CD4-positive, alpha-beta T cell treated with Interleukin-17A for 1 hour (primary cell): ENCODE measurements at regions not wholly inside any gene's neighbourhood (a gene's known extent, or its start where the extent isn't known, plus 50 kb on each side); places are given as distances from the start of the nearest gene placed in this dataset.

Experiments
- DNase-seq: peaks from one replicate; pipeline ENCODE4 v3.0.0-alpha.2; 2020

DNA sequence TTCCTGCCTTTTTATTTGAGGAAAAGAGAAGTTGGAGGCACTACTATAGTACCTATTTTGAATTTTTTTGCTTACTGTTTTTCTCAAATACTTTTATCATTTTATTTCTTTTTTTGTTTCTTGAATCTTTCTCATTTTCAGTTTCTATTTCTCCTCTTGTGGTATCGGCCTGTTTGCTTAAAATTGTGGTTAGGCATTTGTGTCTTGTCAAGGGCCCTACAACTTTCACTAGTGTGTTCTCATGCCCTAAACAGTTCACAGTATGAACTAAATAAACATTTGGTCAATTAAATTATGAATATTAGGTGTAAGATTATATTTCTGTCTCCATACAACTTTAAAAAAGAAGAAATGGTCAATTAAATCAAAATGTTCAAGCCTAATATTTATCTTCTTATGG lies 613.5 kb downstream of the MBD2 start:
- no peak for DNase-seq

DNA sequence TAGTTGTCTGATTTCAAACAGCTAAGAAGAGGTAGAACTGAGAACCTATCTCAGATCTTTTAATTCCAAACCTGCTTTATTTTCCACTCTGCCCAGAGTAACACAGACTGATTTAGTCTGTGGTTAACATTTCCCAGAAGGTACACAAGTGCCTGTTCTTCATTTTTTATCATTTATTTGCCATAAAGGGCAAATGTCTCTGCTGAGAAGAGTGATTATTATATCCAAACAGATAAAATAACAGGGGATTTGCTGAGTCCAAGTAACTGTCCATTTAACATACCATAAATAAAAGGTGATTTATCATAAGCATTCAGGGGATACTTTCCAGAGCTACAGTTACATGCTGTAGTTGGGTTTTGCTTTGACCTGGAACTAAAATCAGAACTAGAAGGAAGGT lies 617.7 kb downstream of the MBD2 start:
- no peak for DNase-seq

GRCh38 chr18:53605198-53605597 lies 619.3 kb downstream of the MBD2 start:
- DNase-seq = no peak

DNA sequence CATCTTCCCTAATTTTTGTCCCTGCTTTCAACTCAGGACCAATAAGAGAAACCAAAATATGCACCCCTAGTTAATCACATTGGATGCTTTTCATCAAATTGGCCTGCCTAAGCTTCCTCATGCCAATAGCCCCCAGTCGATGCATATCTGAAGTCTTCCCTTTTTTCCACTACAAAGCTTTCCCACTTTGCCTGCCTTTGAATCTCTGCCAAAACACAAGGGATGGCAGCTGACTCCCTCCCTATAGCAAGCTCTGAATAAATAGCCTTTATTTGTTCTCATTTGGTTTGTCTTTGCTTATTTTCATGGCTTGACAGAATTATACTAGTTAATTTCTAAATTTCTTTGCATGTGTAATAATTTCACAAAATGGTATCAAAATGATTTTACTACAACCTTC lies 621.2 kb downstream of the MBD2 start:
- DNase-seq = no peak

GRCh38 chr18:53601344-53601743 lies 623.1 kb downstream of the MBD2 start:
- DNase-seq = no peak

DNA sequence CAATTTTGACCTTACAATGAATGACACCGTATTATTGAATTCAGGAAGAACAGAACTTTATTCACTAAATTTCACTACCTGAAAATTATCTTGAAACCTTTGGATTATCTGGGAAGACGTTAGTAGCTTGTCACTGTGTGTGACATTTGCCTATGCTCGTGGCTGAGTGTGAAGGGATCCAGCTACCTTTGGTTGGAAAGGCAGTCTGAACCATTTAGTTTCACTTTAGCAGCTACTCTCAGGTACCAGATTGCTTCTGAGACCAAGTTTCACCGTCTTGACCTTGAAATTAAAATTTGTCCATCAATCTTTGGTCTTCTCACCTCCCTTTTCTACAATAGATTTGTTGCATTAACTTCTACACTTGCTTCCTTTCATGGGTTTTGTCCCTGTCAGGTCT lies 637.5 kb downstream of the MBD2 start:
- no peak for DNase-seq
